Tibial nerve (tissue), 4 donors: ENCODE measurements at regions not wholly inside any gene's neighbourhood (a gene's known extent, or its start where the extent isn't known, plus 50 kb on each side); places are given as distances from the start of the nearest gene placed in this dataset.
A peak's percentile ranks its signal among the peaks of the same experiment; 100 is the strongest.

ENCODE experiments used
- CTCF ChIP-seq, 5 experiments: fragments of 200-600 bp in 3 of 5; fragments of 450-650 bp in 2 of 5; sonication (generic) in 3 of 5; IDR thresholded peaks; one replicate each; pipeline ENCODE4 v1.5.1; 2016 to 2019; ENCODE audit warnings: antibody characterized with exemption in 5 of 5, mild to moderate bottlenecking in 3 of 5, moderate library complexity in 2 of 5
- EP300 ChIP-seq, 2 donors: sonication (generic); formaldehyde crosslinking; IDR thresholded peaks; one replicate each; pipeline ENCODE4 v1.6.1; 2017; ENCODE audit warnings: antibody characterized with exemption in 2 of 2, mild to moderate bottlenecking in 1 of 2
- POLR2A ChIP-seq, 2 donors: fragments of 450-650 bp; IDR thresholded peaks; one replicate each; pipeline ENCODE4 v1.6.1; 2017; ENCODE audit warnings: antibody characterized with exemption in 2 of 2, mild to moderate bottlenecking in 2 of 2, moderate library complexity in 2 of 2

DNA sequence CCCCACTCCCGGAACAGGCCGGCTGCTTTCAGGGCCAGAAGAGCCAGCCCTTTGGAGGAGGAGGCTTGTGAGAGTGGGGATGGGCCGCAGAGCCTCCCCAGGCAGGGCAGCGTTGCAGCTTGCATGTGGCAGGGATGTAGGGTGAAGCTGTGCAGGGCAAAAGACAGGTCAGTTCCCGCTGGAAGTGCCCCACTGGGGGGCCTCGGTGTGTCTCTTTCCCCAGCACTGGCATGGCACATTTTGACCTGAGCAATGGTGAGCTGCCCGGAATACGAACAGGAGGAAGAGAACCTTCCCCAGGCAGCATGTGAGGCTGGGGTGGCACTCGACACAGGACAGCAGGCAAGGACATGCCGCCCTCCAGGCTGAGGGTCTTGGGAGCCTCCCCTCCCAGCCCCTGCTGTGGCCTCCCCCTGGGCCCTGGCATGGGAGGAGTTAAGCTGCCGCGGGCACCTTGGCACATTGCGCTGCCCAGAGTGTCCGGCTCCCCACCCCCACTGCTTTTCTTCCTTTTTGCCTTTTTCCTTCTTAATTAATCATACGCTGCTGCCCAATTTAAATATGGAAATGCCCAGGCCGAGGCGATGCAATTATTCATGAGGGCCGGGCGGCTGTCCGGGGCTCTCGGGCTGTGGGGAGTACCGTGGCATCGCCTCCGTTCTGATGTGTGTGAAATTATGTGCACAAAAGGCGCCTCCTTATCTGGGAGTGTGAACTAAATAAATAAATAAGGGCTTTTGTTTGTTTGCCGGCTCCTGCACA, 76.0 kb upstream of the WNT7B start:
- TF ChIP-seq CTCF (IDR thresholded peaks at IDR 0.05), result no peak
- TF ChIP-seq POLR2A (IDR thresholded peaks at IDR 0.05), result no peak
- TF ChIP-seq EP300 (IDR thresholded peaks at IDR 0.05), result peak in 1 of 2 donors; percentile 21
